ENCODE measurements at regions not wholly inside any gene's neighbourhood (a gene's known extent, or its start where the extent isn't known, plus 50 kb on each side); places are given as distances from the start of the nearest gene placed in this dataset.

DNA sequence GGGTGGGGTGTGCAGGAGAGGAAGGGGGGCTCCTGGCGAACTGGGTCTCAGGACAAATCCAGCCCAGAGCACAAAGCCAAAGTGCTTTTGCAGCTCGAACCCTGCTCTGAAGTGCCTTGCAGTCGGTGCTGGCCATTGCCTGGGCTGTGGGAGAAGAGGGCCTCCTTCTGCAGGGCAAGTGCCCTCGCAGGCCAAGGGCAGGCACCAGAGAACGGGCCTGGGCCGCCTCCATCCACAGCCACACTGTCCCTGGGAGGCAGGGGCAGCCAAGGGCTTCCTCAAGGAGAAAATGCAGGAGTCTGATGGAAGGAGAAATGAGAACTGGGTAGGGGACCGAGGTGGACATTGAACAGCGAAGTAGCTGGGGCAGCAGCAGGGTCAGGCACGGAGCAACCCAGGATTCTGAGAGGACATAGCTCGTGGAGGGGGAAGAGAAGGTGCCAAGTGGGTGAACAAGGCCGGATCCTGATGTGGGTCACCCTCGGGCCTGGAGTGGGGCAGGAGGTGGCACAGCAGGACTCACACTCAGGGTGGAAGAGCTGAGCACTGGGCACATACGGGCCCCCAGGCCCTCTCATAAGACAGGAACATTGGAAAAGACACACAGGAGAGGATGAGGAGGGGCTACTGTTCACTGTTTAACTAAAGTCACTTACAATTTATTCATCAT is 312.8 kb upstream of the SALL3 start:
- TF ChIP-seq, protein P1, sequence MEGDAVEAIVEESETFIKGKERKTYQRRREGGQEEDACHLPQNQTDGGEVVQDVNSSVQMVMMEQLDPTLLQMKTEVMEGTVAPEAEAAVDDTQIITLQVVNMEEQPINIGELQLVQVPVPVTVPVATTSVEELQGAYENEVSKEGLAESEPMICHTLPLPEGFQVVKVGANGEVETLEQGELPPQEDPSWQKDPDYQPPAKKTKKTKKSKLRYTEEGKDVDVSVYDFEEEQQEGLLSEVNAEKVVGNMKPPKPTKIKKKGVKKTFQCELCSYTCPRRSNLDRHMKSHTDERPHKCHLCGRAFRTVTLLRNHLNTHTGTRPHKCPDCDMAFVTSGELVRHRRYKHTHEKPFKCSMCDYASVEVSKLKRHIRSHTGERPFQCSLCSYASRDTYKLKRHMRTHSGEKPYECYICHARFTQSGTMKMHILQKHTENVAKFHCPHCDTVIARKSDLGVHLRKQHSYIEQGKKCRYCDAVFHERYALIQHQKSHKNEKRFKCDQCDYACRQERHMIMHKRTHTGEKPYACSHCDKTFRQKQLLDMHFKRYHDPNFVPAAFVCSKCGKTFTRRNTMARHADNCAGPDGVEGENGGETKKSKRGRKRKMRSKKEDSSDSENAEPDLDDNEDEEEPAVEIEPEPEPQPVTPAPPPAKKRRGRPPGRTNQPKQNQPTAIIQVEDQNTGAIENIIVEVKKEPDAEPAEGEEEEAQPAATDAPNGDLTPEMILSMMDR (IDR thresholded peaks at IDR 0.05), result no peak
- no peak for TF ChIP-seq POLR2A (IDR thresholded peaks at IDR 0.05)
